ENCODE measurements at regions not wholly inside any gene's neighbourhood (a gene's known extent, or its start where the extent isn't known, plus 50 kb on each side); places are given as distances from the start of the nearest gene placed in this dataset.

DNA sequence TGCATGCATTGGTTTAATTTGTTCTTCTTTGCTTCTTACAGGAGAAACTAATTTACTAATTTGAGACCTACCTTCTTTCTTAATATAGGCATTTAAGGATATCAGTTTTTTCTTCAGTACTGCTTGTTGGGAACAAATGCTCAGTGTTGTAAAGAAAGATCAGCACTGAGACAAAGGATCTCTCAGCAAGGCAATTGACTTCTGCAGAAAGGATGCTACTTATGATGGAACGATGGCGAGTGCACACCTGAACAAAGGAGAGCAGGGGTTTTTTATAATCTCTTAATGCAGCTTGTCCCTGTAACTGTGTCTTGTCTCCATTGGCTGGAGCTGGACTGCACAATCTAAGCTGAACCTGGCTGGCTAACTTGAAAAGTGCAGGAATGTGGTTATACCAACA lies 64.2 kb downstream of the RPP21 start:
- Histone ChIP-seq H3K9me3 (ENCODE audit: insufficient read depth in 2 of 2, low read depth in 1 of 2, low read length in 1 of 2) (no peaks in the 10 kb centered on the region; a peak in 1 of 4 replicates), H3K56ac (replicated peaks; ENCODE audit: insufficient read length, low read depth, low read length) (no peak overlapping the region), H3K9ac (replicated peaks in 1 of 4; ENCODE audit: extremely low read depth in 1 of 4, low read depth in 3 of 4, low read length in 3 of 4) (no peak overlapping the region), H2AFZ (ENCODE audit: low read length) (peak overlapping the region; percentile 69), H3K79me1 (ENCODE audit: low read depth, low read length) (no peaks in the 10 kb centered on the region), H3K4me2 (ENCODE audit: insufficient read depth in 1 of 2, low read depth in 2 of 2, low read length in 2 of 2) (no peak overlapping the region), H3K79me2 (ENCODE audit: control insufficient read depth in 1 of 2, insufficient read depth in 2 of 2, low read length in 2 of 2) (no peaks in the 10 kb centered on the region), H2BK120ac (replicated peaks; ENCODE audit: low read depth, low read length) (no peak overlapping the region), H3K27me3 (replicated peaks in 1 of 4; ENCODE audit: control insufficient read depth in 3 of 4, extremely low read depth in 1 of 4, insufficient read depth in 3 of 4, low read length in 3 of 4) (peaks cover 0 to 2% (median under 1%) of the 10 kb centered on the region in 4 experiments; a peak in 4 of 7 replicates), H3K23ac (ENCODE audit: insufficient read length) (no peak overlapping the region), H2BK20ac (ENCODE audit: low read length) (0 out of 2 replicates have a peak overlapping the region, but pooled peaks have one; percentile 17), H2AK5ac (ENCODE audit: low read depth, low read length) (no peak overlapping the region), H3K23me2 (ENCODE audit: low read depth, low read length) (no peaks in the 10 kb centered on the region), H3K18ac (ENCODE audit: extremely low read depth, low read length) (no peak overlapping the region), H2BK12ac (ENCODE audit: low read depth, low read length) (no peak overlapping the region), H3K27ac (ENCODE audit: low read depth, low read length) (no peak overlapping the region), H3K36me3 (ENCODE audit: control insufficient read depth in 2 of 4, insufficient read depth in 4 of 4, low read length in 3 of 4) (no peaks in the 10 kb centered on the region), H3K4me1 (replicated peaks in 1 of 4; ENCODE audit: control insufficient read depth in 3 of 4, insufficient read depth in 4 of 4, low read length in 3 of 4) (no peaks in the 10 kb centered on the region; a peak in 1 of 7 replicates), H4K5ac (ENCODE audit: insufficient read length, low read depth, low read length) (no peak overlapping the region), H3K14ac (ENCODE audit: insufficient read length) (no peak overlapping the region), H3K4ac (replicated peaks; ENCODE audit: insufficient read length, low read depth, low read length) (no peak overlapping the region), H4K91ac (replicated peaks; ENCODE audit: insufficient read length, low read length) (no peak overlapping the region), H4K8ac (ENCODE audit: extremely low read depth, insufficient read depth, low read length) (no peak overlapping the region), H4K20me1 (replicated peaks in 1 of 2; ENCODE audit: control insufficient read depth in 1 of 2, insufficient read depth in 2 of 2, low read length in 2 of 2) (no peaks in the 10 kb centered on the region), H3K4me3 (ENCODE audit: extremely low read depth in 1 of 4, insufficient read depth in 2 of 4, low read depth in 3 of 4, low read length in 4 of 4) (no peak overlapping the region), H2BK5ac (ENCODE audit: low read depth, low read length) (no peak overlapping the region), H2BK15ac (ENCODE audit: low read length) (no peak overlapping the region)
- FAIRE-seq (no peak), DNase-seq (ENCODE audit: low read depth in 1 of 2, low spot score in 2 of 2) (no peak)
- 75% methylated on average over 2 of the region's 2 CpGs; no CpG with 5 or more reads in 1 of the 2 experiments for WGBS, 2 experiments (ENCODE audit: extremely low coverage in 1 of 2, insufficient coverage in 1 of 2, insufficient read length in 1 of 2, insufficient replicate concordance in 2 of 2, low coverage in 1 of 2, low lambda C conversion rate in 2 of 2, missing lambda C conversion rate in 1 of 2)
- TF ChIP-seq SUZ12 (IDR thresholded peaks at IDR 0.05; ENCODE audit: low read length), result no peak
- TF ChIP-seq SP4 (IDR thresholded peaks at IDR 0.05; ENCODE audit: low read length), result no peak
- TF ChIP-seq, protein P1, sequence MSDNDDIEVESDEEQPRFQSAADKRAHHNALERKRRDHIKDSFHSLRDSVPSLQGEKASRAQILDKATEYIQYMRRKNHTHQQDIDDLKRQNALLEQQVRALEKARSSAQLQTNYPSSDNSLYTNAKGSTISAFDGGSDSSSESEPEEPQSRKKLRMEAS (IDR thresholded peaks at IDR 0.05), result no peak
- TF ChIP-seq, protein P2, sequence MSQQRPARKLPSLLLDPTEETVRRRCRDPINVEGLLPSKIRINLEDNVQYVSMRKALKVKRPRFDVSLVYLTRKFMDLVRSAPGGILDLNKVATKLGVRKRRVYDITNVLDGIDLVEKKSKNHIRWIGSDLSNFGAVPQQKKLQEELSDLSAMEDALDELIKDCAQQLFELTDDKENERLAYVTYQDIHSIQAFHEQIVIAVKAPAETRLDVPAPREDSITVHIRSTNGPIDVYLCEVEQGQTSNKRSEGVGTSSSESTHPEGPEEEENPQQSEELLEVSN (IDR thresholded peaks at IDR 0.05), result no peak
- no peak for TF ChIP-seq ZNF274 (IDR thresholded peaks at IDR 0.05; ENCODE audit: borderline replicate concordance, extremely low read depth, low read length)
- TF ChIP-seq CTBP2 (IDR thresholded peaks at IDR 0.05; ENCODE audit: borderline replicate concordance, insufficient read depth, insufficient read length, low read length), result no peak
- TF ChIP-seq, protein P3, sequence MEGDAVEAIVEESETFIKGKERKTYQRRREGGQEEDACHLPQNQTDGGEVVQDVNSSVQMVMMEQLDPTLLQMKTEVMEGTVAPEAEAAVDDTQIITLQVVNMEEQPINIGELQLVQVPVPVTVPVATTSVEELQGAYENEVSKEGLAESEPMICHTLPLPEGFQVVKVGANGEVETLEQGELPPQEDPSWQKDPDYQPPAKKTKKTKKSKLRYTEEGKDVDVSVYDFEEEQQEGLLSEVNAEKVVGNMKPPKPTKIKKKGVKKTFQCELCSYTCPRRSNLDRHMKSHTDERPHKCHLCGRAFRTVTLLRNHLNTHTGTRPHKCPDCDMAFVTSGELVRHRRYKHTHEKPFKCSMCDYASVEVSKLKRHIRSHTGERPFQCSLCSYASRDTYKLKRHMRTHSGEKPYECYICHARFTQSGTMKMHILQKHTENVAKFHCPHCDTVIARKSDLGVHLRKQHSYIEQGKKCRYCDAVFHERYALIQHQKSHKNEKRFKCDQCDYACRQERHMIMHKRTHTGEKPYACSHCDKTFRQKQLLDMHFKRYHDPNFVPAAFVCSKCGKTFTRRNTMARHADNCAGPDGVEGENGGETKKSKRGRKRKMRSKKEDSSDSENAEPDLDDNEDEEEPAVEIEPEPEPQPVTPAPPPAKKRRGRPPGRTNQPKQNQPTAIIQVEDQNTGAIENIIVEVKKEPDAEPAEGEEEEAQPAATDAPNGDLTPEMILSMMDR (IDR thresholded peaks at IDR 0.05; ENCODE audit: control extremely low read depth in 1 of 3, insufficient read depth in 1 of 3, low read depth in 1 of 3, low read length in 3 of 3), result no peak
- CTCF ChIA-PET (ENCODE audit: partially characterized antibody), result interaction anchor here (2.7 kb wide), 1 partner anchor 43 kb away, joined by 17 read pairs; no protein-coding TSS in a partner anchor
- POLR2A ChIA-PET (ENCODE audit: partially characterized antibody), result no interaction called here

Data from H1 (cell line).